SH-SY5Y (cell line): ENCODE measurements at regions not wholly inside any gene's neighbourhood (a gene's known extent, or its start where the extent isn't known, plus 50 kb on each side); places are given as distances from the start of the nearest gene placed in this dataset.

Experiments used
- GATA2 ChIP-seq: IDR thresholded peaks from 2 replicates; pipeline ENCODE4 v1.6.1; 2011; ENCODE audit warnings: mild to moderate bottlenecking, low read depth, low read length
- GATA3 ChIP-seq: IDR thresholded peaks from 2 replicates; pipeline ENCODE4 v1.6.1; 2011; ENCODE audit warnings: low read depth, mild to moderate bottlenecking, low read length, moderate library complexity

GRCh38 chrX:150216716-150217115 lies 146.4 kb upstream of the MAMLD1 start:
- TF ChIP-seq GATA2 (no peak), GATA3 (no peak)
